HG03565 (cell line): ENCODE measurements at regions not wholly inside any gene's neighbourhood (a gene's known extent, or its start where the extent isn't known, plus 50 kb on each side); places are given as distances from the start of the nearest gene placed in this dataset.

ENCODE experiments used
- ATAC-seq: cut with Tn5 transposase; IDR thresholded peaks from one replicate; pipeline ENCODE4 v1.9.1; 2021; ENCODE audit warnings: mild to moderate bottlenecking, moderate library complexity; ENCODE audit not compliant: unreplicated experiment

GRCh38 chr11:112632866-112633505, 328.2 kb upstream of the NCAM1 start:
- no peak for ATAC-seq

- ATAC-seq = no peak
Observed at GRCh38 chr11:112634551-112634950, 326.7 kb upstream of the NCAM1 start.

GRCh38 chr11:112634995-112635737, 326.1 kb upstream of the NCAM1 start:
- no peak for ATAC-seq

GRCh38 chr11:112637076-112637475, 324.1 kb upstream of the NCAM1 start:
- no peak for ATAC-seq

GRCh38 chr11:112637876-112638275, 323.3 kb upstream of the NCAM1 start:
- ATAC-seq = no peak

GRCh38 chr11:112639469-112639868, 321.8 kb upstream of the NCAM1 start:
- no peak for ATAC-seq

- ATAC-seq = no peak
Observed at GRCh38 chr11:112643416-112643815, 317.8 kb upstream of the NCAM1 start.

- no peak for ATAC-seq
Observed at GRCh38 chr11:112644410-112645131, 316.6 kb upstream of the NCAM1 start.

GRCh38 chr11:112649856-112650255, 311.4 kb upstream of the NCAM1 start:
- ATAC-seq = no peak

GRCh38 chr11:112650527-112650926, 310.7 kb upstream of the NCAM1 start:
- no peak for ATAC-seq

- ATAC-seq = no peak
Observed at GRCh38 chr11:112651386-112651785, 309.8 kb upstream of the NCAM1 start.

- ATAC-seq = no peak
Observed at GRCh38 chr11:112652786-112653390, 308.3 kb upstream of the NCAM1 start.

- ATAC-seq = no peak
Observed at GRCh38 chr11:112655371-112655770, 305.8 kb upstream of the NCAM1 start.

GRCh38 chr11:112656772-112657428, 304.3 kb upstream of the NCAM1 start:
- no peak for ATAC-seq

- ATAC-seq = no peak
Observed at GRCh38 chr11:112658431-112658878, 302.8 kb upstream of the NCAM1 start.

GRCh38 chr11:112661146-112661545, 300.1 kb upstream of the NCAM1 start:
- ATAC-seq = no peak

GRCh38 chr11:112661571-112661970, 299.6 kb upstream of the NCAM1 start:
- ATAC-seq = no peak

GRCh38 chr11:112662554-112662953, 298.7 kb upstream of the NCAM1 start:
- no peak for ATAC-seq

- no peak for ATAC-seq
Observed at GRCh38 chr11:112663947-112664634, 297.1 kb upstream of the NCAM1 start.

- no peak for ATAC-seq
Observed at GRCh38 chr11:112665291-112665690, 295.9 kb upstream of the NCAM1 start.
